Neutrophil (primary cell): ENCODE measurements at regions not wholly inside any gene's neighbourhood (a gene's known extent, or its start where the extent isn't known, plus 50 kb on each side); places are given as distances from the start of the nearest gene placed in this dataset.

Source experiments
- H3K27ac ChIP-seq: fragments of 200-600 bp; sonication (generic); 2 replicates; pipeline ENCODE4 v1.5.1; 2016; ENCODE audit warnings: mild to moderate bottlenecking, moderate library complexity
- H3K27me3 ChIP-seq: fragments of 200-600 bp; sonication (generic); 2 replicates; pipeline ENCODE4 v1.6.0; 2016; ENCODE audit warnings: mild to moderate bottlenecking
- H3K36me3 ChIP-seq: fragments of 200-600 bp; sonication (generic); 2 replicates; pipeline ENCODE4 v1.5.1; 2017
- H3K4me1 ChIP-seq, 2 experiments: fragments of 200-600 bp in 1 of 2; sonication (generic) in 1 of 2; 1 replicate in 1 of 2; 2 replicates in 1 of 2; pipeline versions ENCODE4 v1.5.1 to v1.6.1; 2013 to 2016; ENCODE audit warnings: low read depth in 1 of 2, low read length in 1 of 2, mild to moderate bottlenecking in 1 of 2, moderate library complexity in 1 of 2; ENCODE audit not compliant: control insufficient read depth in 1 of 2, insufficient read depth in 1 of 2
- H3K4me3 ChIP-seq, 2 experiments: fragments of 200-600 bp in 1 of 2; sonication (generic) in 1 of 2; 1 replicate in 1 of 2; 2 replicates in 1 of 2; pipeline ENCODE4 v1.5.1; 2013 to 2016; ENCODE audit warnings: low read depth in 1 of 2, low read length in 1 of 2, mild to moderate bottlenecking in 1 of 2, moderate library complexity in 1 of 2
- H3K9me3 ChIP-seq: fragments of 200-600 bp; sonication (generic); 2 replicates; pipeline ENCODE4 v1.5.1; 2016
- TF ChIP-seq, protein P1 (sequence below): fragments of 200-600 bp; sonication (generic); IDR thresholded peaks from 2 replicates; pipeline ENCODE4 v1.5.1; 2016; ENCODE audit warnings: antibody characterized with exemption

DNA sequence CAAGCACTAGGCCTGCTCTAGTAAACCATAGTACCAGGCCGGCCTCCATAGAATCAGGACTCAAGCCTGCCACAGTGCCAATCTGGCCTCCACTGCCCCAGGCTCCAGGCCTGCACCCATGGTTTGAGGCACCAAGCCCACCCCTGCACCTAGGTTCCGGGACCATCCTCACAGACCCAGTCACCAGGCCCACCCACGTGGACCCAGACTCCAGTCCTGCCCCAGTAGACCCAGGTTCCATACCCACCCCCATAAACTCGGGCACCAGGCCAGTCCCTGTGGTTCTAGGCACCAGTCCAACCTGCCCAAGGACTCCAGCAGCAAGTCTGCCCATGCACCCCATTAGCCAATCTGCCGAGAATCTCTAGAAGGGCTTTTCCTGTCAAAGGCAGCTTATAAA is 501.8 kb upstream of the TMPO start:
- Histone ChIP-seq H3K27me3 (no peaks in the 10 kb centered on the region), H3K4me1 (no peaks in the 10 kb centered on the region), H3K4me3 (no peak overlapping the region), H3K9me3 (no peaks in the 10 kb centered on the region), H3K36me3 (no peaks in the 10 kb centered on the region), H3K27ac (no peak overlapping the region)
- TF ChIP-seq, protein P1, sequence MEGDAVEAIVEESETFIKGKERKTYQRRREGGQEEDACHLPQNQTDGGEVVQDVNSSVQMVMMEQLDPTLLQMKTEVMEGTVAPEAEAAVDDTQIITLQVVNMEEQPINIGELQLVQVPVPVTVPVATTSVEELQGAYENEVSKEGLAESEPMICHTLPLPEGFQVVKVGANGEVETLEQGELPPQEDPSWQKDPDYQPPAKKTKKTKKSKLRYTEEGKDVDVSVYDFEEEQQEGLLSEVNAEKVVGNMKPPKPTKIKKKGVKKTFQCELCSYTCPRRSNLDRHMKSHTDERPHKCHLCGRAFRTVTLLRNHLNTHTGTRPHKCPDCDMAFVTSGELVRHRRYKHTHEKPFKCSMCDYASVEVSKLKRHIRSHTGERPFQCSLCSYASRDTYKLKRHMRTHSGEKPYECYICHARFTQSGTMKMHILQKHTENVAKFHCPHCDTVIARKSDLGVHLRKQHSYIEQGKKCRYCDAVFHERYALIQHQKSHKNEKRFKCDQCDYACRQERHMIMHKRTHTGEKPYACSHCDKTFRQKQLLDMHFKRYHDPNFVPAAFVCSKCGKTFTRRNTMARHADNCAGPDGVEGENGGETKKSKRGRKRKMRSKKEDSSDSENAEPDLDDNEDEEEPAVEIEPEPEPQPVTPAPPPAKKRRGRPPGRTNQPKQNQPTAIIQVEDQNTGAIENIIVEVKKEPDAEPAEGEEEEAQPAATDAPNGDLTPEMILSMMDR, result no peak

DNA sequence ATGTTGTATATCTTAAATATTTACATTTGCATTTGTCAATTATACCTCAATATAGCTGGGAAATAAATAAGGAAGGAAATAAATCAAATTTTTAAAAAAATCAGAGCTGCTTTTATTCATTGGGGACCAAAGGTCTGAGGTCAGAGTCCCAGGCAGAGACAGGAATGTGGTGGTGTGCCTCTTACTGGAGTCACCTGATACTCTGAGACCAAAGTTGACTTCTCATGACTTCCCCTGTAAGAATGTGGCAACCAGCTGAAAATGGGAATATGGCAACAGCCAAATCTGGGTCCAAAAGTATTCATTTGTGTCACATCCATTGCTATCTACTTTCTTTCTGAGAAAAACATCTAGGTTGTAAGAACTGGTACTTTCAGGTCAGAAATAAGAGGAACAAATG is 496.6 kb upstream of the TMPO start:
- Histone ChIP-seq H3K36me3 (no peaks in the 10 kb centered on the region), H3K4me3 (no peak overlapping the region), H3K27ac (no peak overlapping the region), H3K27me3 (no peaks in the 10 kb centered on the region), H3K9me3 (no peaks in the 10 kb centered on the region), H3K4me1 (no peaks in the 10 kb centered on the region)
- TF ChIP-seq, protein P1, result no peak

DNA sequence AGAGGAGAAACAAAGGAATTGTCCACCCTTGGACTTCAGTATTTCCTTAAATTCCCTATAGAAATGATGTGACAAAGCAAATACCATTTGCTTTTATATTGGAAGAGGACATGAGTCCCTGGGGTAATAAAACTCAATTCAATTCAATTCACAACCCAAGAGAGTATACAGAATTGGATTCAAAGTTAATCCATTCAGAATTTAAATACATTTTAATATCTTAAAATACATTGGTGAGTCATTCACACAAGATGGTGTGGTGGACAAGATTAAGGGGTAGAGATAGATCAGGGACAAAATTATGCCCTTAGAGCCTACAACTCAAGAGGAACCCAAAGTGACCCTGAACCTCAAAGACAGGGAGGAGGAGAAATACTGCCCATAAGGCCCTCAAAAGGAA is 495.0 kb upstream of the TMPO start:
- no peaks in the 10 kb centered on the region for H3K4me1 ChIP-seq
- TF ChIP-seq, protein P1, result no peak
- H3K9me3 ChIP-seq, result no peaks in the 10 kb centered on the region
- no peak overlapping the region for H3K4me3 ChIP-seq
- H3K27ac ChIP-seq, result no peak overlapping the region
- no peaks in the 10 kb centered on the region for H3K36me3 ChIP-seq
- H3K27me3 ChIP-seq, result no peaks in the 10 kb centered on the region

DNA sequence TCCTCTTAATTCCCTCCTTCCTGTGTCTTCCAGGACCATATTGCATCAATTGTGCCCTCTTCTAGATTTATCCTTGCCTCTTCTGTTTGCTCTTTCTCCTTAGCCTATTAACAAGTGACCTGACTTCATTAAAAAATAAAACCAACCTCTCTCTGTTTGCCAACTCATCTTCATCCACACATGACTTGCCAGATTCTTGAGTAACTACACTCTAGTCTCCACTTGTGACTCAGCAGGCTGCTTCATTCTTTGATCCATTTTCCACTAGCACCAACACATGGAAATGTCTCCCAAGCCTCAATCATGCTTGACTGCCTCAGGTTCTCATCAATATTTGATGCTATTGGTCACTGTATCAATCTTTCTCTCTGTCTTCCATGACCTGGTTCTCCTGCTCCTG is 492.4 kb upstream of the TMPO start:
- Histone ChIP-seq H3K9me3 (no peaks in the 10 kb centered on the region), H3K4me1 (no peaks in the 10 kb centered on the region), H3K36me3 (no peaks in the 10 kb centered on the region), H3K4me3 (no peak overlapping the region), H3K27me3 (no peaks in the 10 kb centered on the region), H3K27ac (no peak overlapping the region)
- TF ChIP-seq, protein P1, result no peak

DNA sequence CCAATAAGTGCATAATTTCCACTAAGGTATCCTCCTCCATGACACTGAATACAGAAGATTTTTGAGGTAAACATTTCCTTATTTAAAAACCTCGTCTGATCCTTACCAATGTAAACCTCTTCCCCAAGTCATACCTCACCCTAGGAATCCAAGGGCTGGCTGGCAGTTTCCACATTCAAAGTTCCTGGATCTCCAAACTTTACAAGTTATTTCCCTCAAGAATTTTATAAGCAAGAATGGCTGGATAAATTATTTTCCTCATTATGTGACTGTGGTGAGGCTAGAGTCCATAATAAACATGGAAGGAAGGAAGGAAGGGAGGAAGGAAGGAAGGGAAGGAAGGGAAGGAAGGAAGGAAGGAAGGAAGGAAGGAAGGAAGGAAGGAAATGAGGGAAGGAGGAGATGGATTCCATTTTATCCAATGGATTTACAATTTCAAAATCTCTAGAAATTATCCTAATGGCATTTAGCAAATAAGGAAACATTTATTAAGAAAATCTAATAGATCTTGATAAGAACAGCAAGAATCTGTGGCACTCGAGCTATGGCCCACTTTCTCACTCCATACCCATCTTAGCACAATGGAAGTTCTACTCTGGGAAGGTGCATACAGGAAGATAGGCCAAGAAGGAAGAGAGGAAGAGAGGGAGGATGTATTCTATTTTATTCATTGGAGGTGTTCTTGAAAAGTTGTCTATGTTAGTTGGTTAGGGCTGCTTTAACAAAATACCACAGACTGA is 477.8 kb upstream of the TMPO start:
- TF ChIP-seq, protein P1, result no peak
- no peaks in the 10 kb centered on the region for H3K9me3 ChIP-seq
- H3K27me3 ChIP-seq, result no peaks in the 10 kb centered on the region
- H3K36me3 ChIP-seq, result no peaks in the 10 kb centered on the region
- no peaks in the 10 kb centered on the region for H3K4me1 ChIP-seq
- no peak overlapping the region for H3K4me3 ChIP-seq
- H3K27ac ChIP-seq, result no peak overlapping the region
